Kidney epithelial cell (primary cell): ENCODE measurements at regions not wholly inside any gene's neighbourhood (a gene's known extent, or its start where the extent isn't known, plus 50 kb on each side); places are given as distances from the start of the nearest gene placed in this dataset.

Experiments
- DNase-seq: peaks from one replicate; pipeline ENCODE4 v3.0.0-alpha.2; 2010; ENCODE audit warnings: low read depth
- H3K27me3 ChIP-seq: 2 replicates; pipeline ENCODE4 v1.6.0; 2011; ENCODE audit warnings: low read length; ENCODE audit not compliant: control insufficient read depth, insufficient read depth
- H3K36me3 ChIP-seq: 2 replicates; pipeline ENCODE4 v1.5.1; 2011; ENCODE audit warnings: low read length; ENCODE audit not compliant: control insufficient read depth, insufficient read depth
- H3K4me3 ChIP-seq: 2 replicates; pipeline ENCODE4 v1.5.1; 2011; ENCODE audit warnings: low read depth, mild to moderate bottlenecking, control low read depth, low read length
- TF ChIP-seq, protein P1 (sequence below): IDR thresholded peaks from 2 replicates; pipeline ENCODE4 v1.5.1; 2011; ENCODE audit warnings: mild to moderate bottlenecking, moderate library complexity, low read length, control low read depth, inconsistent platforms; ENCODE audit not compliant: insufficient read depth, poor library complexity, severe bottlenecking

GRCh38 chr3:116579840-116580239 lies 129.7 kb upstream of the TUSC7 start:
- no peak for DNase-seq
- no peaks in the 10 kb centered on the region for H3K27me3 ChIP-seq
- H3K4me3 ChIP-seq = no peak overlapping the region
- TF ChIP-seq, protein P1, sequence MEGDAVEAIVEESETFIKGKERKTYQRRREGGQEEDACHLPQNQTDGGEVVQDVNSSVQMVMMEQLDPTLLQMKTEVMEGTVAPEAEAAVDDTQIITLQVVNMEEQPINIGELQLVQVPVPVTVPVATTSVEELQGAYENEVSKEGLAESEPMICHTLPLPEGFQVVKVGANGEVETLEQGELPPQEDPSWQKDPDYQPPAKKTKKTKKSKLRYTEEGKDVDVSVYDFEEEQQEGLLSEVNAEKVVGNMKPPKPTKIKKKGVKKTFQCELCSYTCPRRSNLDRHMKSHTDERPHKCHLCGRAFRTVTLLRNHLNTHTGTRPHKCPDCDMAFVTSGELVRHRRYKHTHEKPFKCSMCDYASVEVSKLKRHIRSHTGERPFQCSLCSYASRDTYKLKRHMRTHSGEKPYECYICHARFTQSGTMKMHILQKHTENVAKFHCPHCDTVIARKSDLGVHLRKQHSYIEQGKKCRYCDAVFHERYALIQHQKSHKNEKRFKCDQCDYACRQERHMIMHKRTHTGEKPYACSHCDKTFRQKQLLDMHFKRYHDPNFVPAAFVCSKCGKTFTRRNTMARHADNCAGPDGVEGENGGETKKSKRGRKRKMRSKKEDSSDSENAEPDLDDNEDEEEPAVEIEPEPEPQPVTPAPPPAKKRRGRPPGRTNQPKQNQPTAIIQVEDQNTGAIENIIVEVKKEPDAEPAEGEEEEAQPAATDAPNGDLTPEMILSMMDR = no peak
- H3K36me3 ChIP-seq = no peaks in the 10 kb centered on the region

GRCh38 chr3:116586285-116586944 lies 123.2 kb upstream of the TUSC7 start:
- TF ChIP-seq, protein P1 = no peak
- H3K36me3 ChIP-seq = no peaks in the 10 kb centered on the region
- no peak for DNase-seq
- H3K27me3 ChIP-seq = no peaks in the 10 kb centered on the region
- H3K4me3 ChIP-seq = no peak overlapping the region

DNA sequence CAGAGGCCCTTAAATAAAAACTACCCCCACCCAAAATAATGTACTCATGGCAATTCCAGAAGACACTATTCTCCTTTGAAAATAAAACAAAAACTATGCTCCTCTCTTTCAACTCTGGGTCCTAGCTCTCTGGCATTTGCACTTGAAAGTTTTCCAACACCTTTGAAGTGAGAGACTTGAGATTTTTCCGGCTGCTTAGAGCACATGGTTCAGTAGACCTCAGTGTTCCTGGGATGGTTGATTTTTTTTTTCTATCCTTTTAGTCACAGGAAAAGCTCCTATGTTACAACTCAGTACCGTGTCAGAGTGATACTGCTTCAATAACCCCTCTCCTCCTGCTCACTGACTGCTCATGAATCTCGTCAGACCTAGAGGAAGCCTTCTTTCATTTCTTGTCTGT lies 118.3 kb upstream of the TUSC7 start:
- DNase-seq = no peak
- TF ChIP-seq, protein P1 = no peak
- Histone ChIP-seq H3K27me3 (no peaks in the 10 kb centered on the region), H3K4me3 (no peak overlapping the region), H3K36me3 (no peaks in the 10 kb centered on the region)

GRCh38 chr3:116601206-116601605 lies 108.4 kb upstream of the TUSC7 start:
- TF ChIP-seq, protein P1 = no peak
- H3K27me3 ChIP-seq = no peaks in the 10 kb centered on the region
- no peak for DNase-seq
- no peak overlapping the region for H3K4me3 ChIP-seq
- no peaks in the 10 kb centered on the region for H3K36me3 ChIP-seq

GRCh38 chr3:116607205-116607604 lies 102.4 kb upstream of the TUSC7 start:
- TF ChIP-seq, protein P1 = no peak
- no peak for DNase-seq
- H3K27me3 ChIP-seq = no peaks in the 10 kb centered on the region

DNA sequence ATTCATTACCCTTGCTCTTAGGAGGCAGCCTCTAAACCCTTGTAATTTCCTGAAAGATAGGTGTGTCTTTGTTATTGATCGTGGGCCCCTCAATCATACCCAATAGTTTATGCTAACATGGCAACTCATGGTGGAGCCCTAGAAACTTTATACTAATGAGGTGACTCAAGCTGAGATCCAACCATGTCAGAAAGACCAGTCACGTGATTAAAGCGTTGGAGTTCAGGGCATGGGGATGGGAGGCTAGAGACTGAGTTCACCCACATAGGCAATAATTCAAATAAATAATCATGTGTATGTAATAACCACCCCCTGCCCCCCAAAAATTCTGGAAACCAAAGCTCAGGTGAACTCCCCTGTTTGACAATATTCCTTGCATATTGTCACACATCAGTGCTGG lies 99.5 kb upstream of the TUSC7 start:
- DNase-seq = no peak
- no peaks in the 10 kb centered on the region for H3K27me3 ChIP-seq
- no peak overlapping the region for H3K4me3 ChIP-seq
- H3K36me3 ChIP-seq = no peaks in the 10 kb centered on the region
- TF ChIP-seq, protein P1 = no peak

More at GRCh38 chr3:116607205-116607604, 102.4 kb upstream of the TUSC7 start:
- no peaks in the 10 kb centered on the region for H3K36me3 ChIP-seq
- no peak overlapping the region for H3K4me3 ChIP-seq
